Osteocyte (in vitro differentiated cells): ENCODE measurements at regions not wholly inside any gene's neighbourhood (a gene's known extent, or its start where the extent isn't known, plus 50 kb on each side); places are given as distances from the start of the nearest gene placed in this dataset.

ENCODE experiments used
- DNase-seq: peaks from one replicate; pipeline ENCODE4 v3.0.0; 2021; ENCODE audit warnings: mixed read lengths; ENCODE audit not compliant: unreplicated experiment; ENCODE audit errors: extremely low spot score
- H3K27ac Mint-ChIP-seq: one replicate; pipeline ENCODE4 v1.8.0; 2021; ENCODE audit warnings: mild to moderate bottlenecking, mixed read lengths; ENCODE audit not compliant: unreplicated experiment
- H3K27me3 Mint-ChIP-seq: one replicate; pipeline ENCODE4 v1.8.0; 2021; ENCODE audit warnings: mixed read lengths; ENCODE audit not compliant: unreplicated experiment
- H3K36me3 Mint-ChIP-seq: one replicate; pipeline ENCODE4 v1.8.0; 2021; ENCODE audit warnings: mixed read lengths; ENCODE audit not compliant: unreplicated experiment
- H3K4me1 Mint-ChIP-seq: one replicate; pipeline ENCODE4 v1.8.0; 2021; ENCODE audit warnings: mixed read lengths; ENCODE audit not compliant: unreplicated experiment
- H3K4me3 Mint-ChIP-seq: one replicate; pipeline ENCODE4 v1.8.0; 2021; ENCODE audit warnings: mild to moderate bottlenecking, moderate library complexity, mixed read lengths; ENCODE audit not compliant: unreplicated experiment
- H3K9me3 Mint-ChIP-seq: one replicate; pipeline ENCODE4 v1.8.0; 2021; ENCODE audit warnings: mixed read lengths; ENCODE audit not compliant: unreplicated experiment
- CTCF ChIP-seq: fragments of 200-600 bp; sonication (generic); IDR thresholded peaks from 2 replicates; pipeline ENCODE4 v1.5.0; 2021; ENCODE audit warnings: antibody characterized with exemption, mild to moderate bottlenecking, moderate library complexity

DNA sequence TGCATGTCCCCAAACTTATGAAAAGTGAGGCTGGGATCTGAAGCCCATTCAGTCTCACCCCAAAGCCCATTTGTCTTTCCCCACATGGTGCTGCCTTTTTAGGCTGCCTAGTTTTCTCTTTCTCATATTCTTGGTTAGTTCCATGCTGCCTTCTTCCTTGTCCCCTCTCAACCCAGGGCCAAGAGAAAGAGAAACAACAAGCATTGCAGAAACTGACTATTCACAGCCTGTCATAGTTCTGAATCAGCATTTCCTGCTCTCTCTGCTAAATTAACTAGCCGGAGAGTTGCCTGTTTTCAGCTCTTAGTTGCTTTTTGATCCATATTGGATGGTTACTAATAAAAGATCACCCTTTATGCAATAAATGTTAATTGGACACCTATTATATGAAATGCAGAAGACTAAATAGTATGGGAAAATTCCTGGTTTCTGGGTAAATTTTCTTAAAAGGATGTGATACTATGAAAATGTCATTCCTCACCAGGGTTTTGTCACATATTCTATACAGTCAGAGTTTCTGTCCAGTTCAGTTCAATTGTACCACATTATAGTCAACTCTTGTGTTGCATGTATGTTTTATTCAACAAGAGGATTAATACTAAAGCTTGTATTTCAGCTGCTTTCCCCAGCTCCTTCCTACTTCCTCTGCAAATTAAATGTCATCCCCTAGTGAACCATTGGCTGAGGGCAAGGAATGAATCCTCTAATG is 246.5 kb downstream of the GALR1 start:
- Mint-ChIP-seq H3K27me3 (no peaks in the 10 kb centered on the region), H3K4me1 (no peaks in the 10 kb centered on the region), H3K27ac (no peak overlapping the region), H3K4me3 (no peak overlapping the region), H3K9me3 (peaks cover 29% of the 10 kb centered on the region), H3K36me3 (no peaks in the 10 kb centered on the region)
- TF ChIP-seq CTCF, result no peak
- DNase-seq, result no peak

- Mint-ChIP-seq H3K27ac (no peak overlapping the region), H3K36me3 (no peaks in the 10 kb centered on the region), H3K4me3 (no peak overlapping the region), H3K27me3 (no peaks in the 10 kb centered on the region), H3K9me3 (peaks cover 40% of the 10 kb centered on the region), H3K4me1 (no peaks in the 10 kb centered on the region)
- no peak for TF ChIP-seq CTCF
- DNase-seq, result no peak
These were observed 251.6 kb downstream of the GALR1 start for GRCh38 chr18:77501266-77501665.

GRCh38 chr18:77505499-77505898 is 255.9 kb downstream of the GALR1 start:
- Mint-ChIP-seq H3K27ac (no peak overlapping the region), H3K9me3 (peaks cover 15% of the 10 kb centered on the region), H3K4me1 (no peaks in the 10 kb centered on the region), H3K4me3 (no peak overlapping the region), H3K36me3 (no peaks in the 10 kb centered on the region), H3K27me3 (no peaks in the 10 kb centered on the region)
- DNase-seq, result no peak
- no peak for TF ChIP-seq CTCF

DNA sequence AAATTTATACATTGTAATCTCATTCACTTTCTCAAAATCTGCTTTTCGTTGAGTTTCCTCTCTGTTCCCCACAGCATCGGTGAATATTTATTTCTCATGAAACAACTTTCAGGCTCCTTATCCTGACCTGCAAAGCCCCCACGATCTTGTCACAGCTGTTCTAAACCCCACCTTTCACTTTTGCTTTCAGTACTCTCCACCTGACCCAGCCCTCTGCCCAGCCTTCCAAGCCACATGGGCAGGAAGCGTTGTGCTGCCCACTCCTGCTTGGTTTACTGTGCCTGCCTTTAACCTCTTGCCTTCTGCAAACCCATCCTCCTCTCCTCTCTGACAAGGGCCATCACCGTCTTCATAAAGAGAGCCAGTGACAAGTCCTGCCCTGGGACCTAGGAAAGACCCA is 262.5 kb downstream of the GALR1 start:
- Mint-ChIP-seq H3K9me3 (peaks cover 35% of the 10 kb centered on the region), H3K27me3 (no peaks in the 10 kb centered on the region), H3K4me3 (no peak overlapping the region), H3K36me3 (no peaks in the 10 kb centered on the region), H3K27ac (no peak overlapping the region), H3K4me1 (no peaks in the 10 kb centered on the region)
- no peak for DNase-seq
- TF ChIP-seq CTCF, result no peak

DNA sequence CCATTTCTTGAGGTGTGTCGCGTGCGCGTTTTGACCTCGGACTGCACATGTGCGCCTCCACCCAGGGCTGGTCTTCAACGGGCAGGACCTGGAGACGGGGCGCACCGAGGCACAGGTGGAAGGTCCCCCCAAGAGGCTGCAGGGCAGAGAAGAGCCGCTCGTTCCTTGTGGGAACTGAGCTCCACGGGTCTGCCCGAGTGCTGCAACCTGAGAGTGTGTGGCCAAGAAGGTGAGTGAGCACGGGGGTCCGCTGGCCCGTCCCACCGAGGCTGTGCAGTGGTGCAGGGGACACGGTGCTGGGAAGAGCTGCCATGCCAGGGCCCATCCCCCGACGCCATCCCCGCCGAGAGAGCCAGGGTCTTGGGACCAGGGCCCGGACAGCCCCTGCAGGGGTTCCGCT is 268.3 kb downstream of the GALR1 start:
- no peak overlapping the region for H3K27ac Mint-ChIP-seq
- H3K9me3 Mint-ChIP-seq, result peaks cover 23% of the 10 kb centered on the region
- no peak for DNase-seq
- H3K4me3 Mint-ChIP-seq, result no peak overlapping the region
- no peaks in the 10 kb centered on the region for H3K36me3 Mint-ChIP-seq
- H3K4me1 Mint-ChIP-seq, result no peaks in the 10 kb centered on the region
- H3K27me3 Mint-ChIP-seq, result no peaks in the 10 kb centered on the region
- no peak for TF ChIP-seq CTCF
